Stimulated activated CD4-positive, alpha-beta T cell treated with anti-CD3 and anti-CD28 coated beads, Interleukin-2, amount 100 ng/mL, for 4 hours (primary cell): ENCODE measurements at regions not wholly inside any gene's neighbourhood (a gene's known extent, or its start where the extent isn't known, plus 50 kb on each side); places are given as distances from the start of the nearest gene placed in this dataset.

Experiments
- DNase-seq: peaks from one replicate; pipeline ENCODE4 v3.0.0-alpha.2; 2020; ENCODE audit warnings: low read depth

- DNase-seq = no peak
Observed at GRCh38 chr12:62127516-62127915, 132.7 kb upstream of the USP15 start.

DNA sequence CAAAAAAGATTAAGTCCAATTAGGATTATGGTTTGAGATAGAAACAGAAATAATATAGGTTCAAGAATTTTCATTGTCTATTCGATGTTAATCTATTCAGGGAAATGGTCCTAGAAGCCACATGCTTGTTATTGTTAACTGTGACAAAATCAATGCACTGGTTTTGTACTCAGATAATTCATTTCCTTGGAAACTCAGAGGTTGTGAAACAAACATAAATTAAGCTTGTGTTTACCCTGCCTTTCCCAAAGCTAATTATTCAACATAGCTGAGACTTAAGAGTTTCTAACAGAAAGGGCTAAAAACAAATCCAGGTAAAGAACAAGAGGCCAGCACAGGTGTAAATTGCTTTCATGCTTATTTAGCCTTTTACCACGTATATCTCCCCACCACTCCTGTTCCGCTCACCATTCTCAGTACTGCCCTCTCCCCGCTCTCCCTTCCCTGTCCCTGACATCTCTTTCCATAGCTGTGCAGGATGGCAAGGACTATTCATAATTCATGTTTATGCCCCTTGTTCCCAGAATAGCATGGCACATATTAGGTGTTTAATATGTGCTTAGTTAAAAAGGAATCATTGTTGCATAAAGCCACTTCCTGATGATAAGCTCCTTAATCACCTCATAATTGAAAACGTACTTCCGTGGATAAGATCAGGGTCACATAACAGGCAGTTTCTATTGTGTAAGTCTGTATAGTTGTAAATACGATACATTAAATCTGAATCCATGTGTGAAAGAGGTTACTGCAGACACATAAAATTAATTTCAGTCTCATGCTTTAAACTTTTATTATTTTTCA lies 131.8 kb upstream of the USP15 start:
- no peak for DNase-seq

- no peak for DNase-seq
Observed at GRCh38 chr12:62129291-62129690, 130.9 kb upstream of the USP15 start.

DNA sequence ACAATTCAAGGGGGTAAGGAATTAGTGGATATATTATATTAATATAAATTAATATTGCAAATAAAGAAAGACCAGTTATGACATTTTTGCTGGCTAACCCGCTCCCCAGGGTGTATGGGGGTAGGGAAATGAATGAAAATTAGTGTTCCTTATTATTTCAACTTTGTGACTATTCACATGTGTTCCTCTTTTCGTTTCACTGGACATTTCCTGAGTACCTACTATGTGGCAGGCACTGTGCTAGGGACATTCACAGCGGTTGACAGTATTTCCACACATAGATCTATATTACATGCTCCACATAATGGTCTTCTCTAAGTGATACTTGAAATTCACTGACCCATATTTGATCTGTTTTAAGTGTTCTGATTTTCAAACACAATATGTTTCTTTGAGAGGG lies 129.8 kb upstream of the USP15 start:
- DNase-seq = no peak

GRCh38 chr12:62130834-62131552 lies 129.2 kb upstream of the USP15 start:
- DNase-seq = no peak

- no peak for DNase-seq
Observed at GRCh38 chr12:62133440-62133839, 126.8 kb upstream of the USP15 start.

DNA sequence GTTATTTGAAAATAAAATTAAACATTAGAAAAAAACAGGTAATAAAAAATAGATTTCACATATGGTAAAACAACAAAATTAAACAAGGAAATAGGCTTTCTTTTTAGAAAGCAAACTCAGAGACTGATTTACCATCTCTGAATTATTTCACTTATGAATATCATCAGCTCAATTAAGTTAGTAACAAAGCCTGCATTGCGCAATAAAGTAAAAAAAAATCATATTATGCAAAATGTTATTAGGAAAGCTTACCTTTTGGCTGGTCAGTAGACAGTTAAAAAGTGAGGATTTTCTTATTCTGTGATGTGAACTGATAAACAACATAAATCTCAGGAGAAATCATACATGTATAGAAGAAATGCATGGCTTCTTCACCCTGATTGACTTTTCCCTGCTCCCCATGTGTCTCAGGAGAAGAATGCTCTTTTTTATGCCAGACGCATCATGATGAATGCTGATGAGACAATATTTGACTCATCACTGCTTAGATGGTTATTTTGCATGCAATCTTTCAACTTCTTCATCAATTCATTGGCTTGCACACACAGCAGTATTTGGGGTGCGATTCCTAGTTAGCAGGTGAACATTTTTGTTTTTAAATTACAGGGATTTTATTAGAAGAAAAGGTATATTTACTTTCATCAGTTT lies 124.5 kb upstream of the USP15 start:
- DNase-seq = no peak

- DNase-seq = no peak
Observed at GRCh38 chr12:62136496-62136895, 123.7 kb upstream of the USP15 start.

DNA sequence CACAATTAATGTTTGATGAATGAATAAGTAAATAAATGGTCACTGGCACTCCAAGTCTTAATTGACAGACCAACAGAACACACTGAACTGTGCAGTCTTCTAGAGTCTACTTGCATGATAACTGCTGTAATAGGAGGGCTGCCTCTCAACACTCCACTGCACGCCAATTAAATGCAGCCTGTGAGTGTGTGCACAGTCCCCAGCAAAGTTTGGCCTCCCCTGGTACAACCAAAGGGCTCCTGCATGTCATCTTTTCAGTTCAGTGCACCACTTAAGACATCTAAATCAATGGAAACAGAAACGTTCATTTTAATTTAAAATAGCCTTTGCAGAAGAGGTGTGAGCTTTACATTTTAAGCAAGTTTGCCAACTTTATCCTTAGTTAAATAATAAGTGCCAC lies 121.7 kb upstream of the USP15 start:
- DNase-seq = no peak

DNA sequence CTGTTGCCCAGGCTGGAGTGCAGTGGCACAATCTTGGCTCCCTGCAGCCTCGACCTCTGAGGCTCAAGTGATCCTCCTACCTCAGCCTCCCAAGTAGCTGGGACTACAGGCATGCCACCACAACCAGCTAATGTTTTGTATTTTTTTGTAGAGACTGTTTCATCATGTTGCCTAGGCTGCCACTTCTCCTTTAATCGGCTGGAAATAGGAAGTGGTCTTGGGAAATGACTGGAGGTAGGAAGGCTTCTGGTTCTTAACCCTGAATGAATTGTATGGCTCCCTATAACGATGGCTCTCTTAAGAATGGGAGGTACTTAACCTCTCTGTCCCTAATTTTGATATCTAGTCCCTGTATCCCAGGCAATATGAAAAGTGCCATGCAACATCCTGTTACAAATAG lies 113.9 kb upstream of the USP15 start:
- no peak for DNase-seq

DNA sequence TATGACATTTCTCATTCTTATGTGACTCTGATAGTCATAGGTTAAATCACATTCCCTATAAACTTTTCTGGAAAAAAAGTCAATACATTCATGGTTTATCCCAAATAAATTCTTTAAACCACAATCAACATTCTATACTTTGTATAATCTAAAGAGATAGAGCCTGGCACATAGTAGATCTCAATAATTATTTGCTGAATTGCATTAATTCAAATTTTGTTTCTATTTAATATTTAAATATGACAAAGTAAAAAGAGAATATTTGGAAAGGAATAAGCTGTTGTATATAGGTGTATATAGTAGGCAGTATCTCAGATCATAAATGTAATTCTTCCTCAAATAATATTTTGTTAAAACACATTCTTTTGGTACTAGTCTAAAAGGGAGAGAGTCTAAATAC lies 102.2 kb upstream of the USP15 start:
- no peak for DNase-seq

- no peak for DNase-seq
Observed at GRCh38 chr12:62158461-62159360, 101.5 kb upstream of the USP15 start.

- no peak for DNase-seq
Observed at GRCh38 chr12:62162214-62162613, 98.0 kb upstream of the USP15 start.

DNA sequence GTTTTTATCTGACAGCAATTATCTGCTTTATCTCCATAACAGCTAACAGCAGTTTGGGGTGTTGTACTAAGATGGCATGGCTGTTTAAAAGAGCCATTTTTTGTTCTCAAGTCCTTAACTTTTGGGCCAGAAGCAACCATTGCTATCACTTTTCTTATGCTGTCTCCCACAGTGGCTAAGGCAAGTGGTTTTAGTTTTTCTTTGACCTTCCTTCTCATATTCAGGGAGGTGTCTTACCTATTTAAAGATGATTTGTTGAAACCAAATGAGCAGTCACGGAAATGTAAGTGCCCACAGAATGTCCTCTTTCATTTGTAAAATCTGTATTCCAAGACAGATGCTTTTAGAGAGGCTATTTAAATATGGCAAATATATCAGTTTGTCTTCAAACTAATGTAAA lies 96.8 kb upstream of the USP15 start:
- no peak for DNase-seq

DNA sequence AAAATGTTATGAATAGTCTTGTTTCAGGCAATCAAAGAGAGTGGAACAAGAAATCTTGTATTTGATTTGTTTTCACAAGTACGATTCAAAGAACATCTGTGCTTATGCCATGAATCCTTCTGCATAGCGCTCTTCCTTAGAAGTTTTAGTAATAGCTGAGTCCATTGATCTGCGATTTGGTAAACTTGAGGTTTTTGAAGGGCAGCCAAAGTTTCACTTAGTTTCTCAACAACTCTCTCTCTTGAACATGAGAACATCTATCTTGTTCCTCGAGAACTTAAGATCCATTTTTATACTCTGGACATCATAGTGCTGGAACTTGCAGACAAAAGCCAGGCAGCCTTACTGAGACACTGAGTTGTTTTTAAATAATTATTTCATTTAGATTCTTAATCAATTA lies 96.2 kb upstream of the USP15 start:
- no peak for DNase-seq

GRCh38 chr12:62166525-62166924 lies 93.7 kb upstream of the USP15 start:
- DNase-seq = no peak

DNA sequence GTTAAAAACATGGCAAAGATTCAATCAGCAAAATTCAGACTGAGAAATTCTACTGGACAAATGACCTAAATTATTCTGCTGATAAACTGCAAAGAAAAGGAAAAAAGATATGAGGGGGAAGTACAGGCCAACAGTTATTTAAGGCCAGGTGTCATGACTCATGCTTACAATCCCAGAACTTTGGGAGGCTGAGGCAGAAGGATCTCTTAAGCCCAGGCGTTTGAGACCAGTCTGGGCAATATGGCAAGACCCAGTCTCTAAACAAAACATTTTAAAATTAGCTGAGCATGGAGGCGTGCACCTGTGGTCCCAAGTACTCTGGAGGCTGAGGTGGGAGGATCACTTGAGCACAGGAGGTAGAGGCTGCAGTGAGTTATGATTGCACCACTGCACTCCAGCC lies 91.8 kb upstream of the USP15 start:
- no peak for DNase-seq

GRCh38 chr12:62170241-62170640 lies 90.0 kb upstream of the USP15 start:
- DNase-seq = no peak

DNA sequence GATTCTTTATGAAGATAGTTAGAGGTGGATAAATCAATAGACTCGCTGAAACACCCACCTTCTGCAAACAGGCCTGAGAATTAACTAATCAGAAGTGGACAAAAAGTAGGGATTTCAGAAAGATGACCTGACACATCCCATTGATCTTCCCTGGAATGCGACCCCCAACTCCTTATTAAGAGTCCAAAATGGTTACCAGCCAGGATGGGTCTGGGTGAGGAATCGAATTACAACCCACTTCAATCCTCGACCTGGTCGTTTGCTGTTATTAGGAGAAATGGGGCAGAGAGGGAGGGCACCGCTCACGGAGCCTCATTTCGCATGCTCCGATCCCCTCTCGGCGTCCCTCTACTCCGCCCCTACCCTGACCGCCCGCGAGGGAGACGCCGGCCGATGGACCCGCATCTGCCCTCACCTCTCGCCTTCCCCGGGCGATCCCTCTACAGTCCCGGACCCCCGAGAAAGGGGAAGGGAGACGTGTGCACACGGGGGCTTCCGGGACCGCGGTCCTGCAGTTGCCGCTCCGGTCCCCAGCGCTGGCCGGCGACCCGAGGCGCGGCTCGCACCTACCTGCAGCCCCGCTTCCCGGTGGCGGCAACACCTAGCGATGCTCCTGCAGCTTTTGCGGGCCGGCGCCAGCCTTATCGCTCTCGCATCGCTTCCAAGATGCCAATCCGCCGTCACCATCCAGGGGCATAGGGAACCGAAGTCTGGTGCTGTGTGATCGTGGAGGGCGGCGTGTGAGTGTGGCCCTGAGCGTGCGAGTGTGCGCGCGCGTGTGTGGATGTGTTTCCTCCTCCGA lies 69.3 kb upstream of the USP15 start:
- no peak for DNase-seq

DNA sequence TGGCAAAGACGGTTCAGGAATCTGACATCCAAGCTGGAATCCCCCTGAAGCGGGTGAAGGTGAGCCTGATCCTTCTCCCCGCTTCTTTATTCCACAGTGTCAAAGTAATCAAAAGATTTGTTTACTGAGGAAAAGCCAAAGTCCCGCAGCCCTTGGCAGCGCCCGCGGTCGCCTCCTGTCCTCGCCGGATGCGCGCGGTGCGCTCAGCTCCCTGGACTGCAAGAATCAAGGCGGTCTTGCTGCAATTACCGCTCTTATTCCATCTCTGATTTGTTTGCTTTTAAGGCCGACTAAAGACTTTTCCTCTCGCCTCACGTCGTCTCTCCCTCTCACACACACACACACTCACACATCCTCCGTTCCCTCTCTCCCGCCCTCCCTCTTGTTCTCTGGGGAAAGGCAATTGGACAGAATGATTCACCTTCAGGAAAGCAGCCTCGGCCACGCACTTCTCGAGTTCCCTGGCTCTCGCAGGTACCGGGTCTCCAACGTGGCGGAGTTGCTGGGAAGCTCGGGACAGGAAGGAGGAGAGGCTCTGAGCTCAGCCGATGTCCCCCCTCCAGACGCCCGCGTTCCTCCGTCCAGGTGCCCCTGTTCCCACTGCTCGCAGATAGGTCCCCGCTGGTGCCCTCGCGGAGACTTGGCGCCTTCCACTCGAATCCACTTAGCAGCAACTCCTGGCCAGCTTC lies 68.6 kb upstream of the USP15 start:
- no peak for DNase-seq
